ENCODE measurements at regions not wholly inside any gene's neighbourhood (a gene's known extent, or its start where the extent isn't known, plus 50 kb on each side); places are given as distances from the start of the nearest gene placed in this dataset.
"Not testable (repeated sequence)": the region's sequence is repeated elsewhere in the genome, so short reads cannot be mapped to it uniquely, and the experiment has no call there.

GRCh38 chr6:10343320-10343719 is 71.6 kb downstream of the TFAP2A start:
- no peak overlapping the region for H3K4me3 ChIP-seq
- H3K36me3 ChIP-seq: no peaks in the 10 kb centered on the region
- DNase-seq: no peak
- H3K4me1 ChIP-seq: no peaks in the 10 kb centered on the region
- no peak for TF ChIP-seq CTCF (IDR thresholded peaks at IDR 0.05)
- no peak overlapping the region for H3K27ac ChIP-seq
- intact Hi-C loops (cut with DNase I): no loop called here
- 57 to 68% methylated on average over 4 of the region's 4 CpGs for WGBS, 2 donors
- H3K27me3 ChIP-seq: peaks cover 0 to 29% (median 4%) of the 10 kb centered on the region in 7 donors
- no peak for ATAC-seq
- H3K9me3 ChIP-seq: no peaks in the 10 kb centered on the region

- no peak overlapping the region for H3K4me3 ChIP-seq
- ATAC-seq: no peak
- no peaks in the 10 kb centered on the region for H3K36me3 ChIP-seq
- no peaks in the 10 kb centered on the region for H3K9me3 ChIP-seq
- no peak for TF ChIP-seq CTCF (IDR thresholded peaks at IDR 0.05)
- no peaks in the 10 kb centered on the region for H3K4me1 ChIP-seq
- WGBS, 2 donors: 51 to 53% methylated on average over 4 of the region's 4 CpGs
- intact Hi-C loops (cut with DNase I): no loop called here
- no peak for DNase-seq
- no peak overlapping the region for H3K27ac ChIP-seq
- H3K27me3 ChIP-seq: peaks cover 0 to 29% (median 4%) of the 10 kb centered on the region in 7 donors
Observed at GRCh38 chr6:10341605-10342004, 73.3 kb downstream of the TFAP2A start.

- Histone ChIP-seq H3K4me3 (no peak overlapping the region), H3K27ac (no peak overlapping the region), H3K27me3 (peaks cover 0 to 31% (median 4%) of the 10 kb centered on the region in 7 donors), H3K9me3 (no peaks in the 10 kb centered on the region), H3K36me3 (no peaks in the 10 kb centered on the region), H3K4me1 (no peaks in the 10 kb centered on the region)
- 88 to 89% methylated on average over 16 of the region's 16 CpGs for WGBS, 2 donors
- no peak for DNase-seq
- no peak for TF ChIP-seq CTCF (IDR thresholded peaks at IDR 0.05)
- intact Hi-C loops (cut with DNase I): no loop called here
- no peak for ATAC-seq
Observed at GRCh38 chr6:10338151-10338550, 76.7 kb downstream of the TFAP2A start.

- H3K27me3 ChIP-seq: peaks cover 0 to 25% (median 2%) of the 10 kb centered on the region in 7 donors
- H3K4me3 ChIP-seq; H3K9me3 ChIP-seq; H3K27ac ChIP-seq; H3K4me1 ChIP-seq; ATAC-seq; DNase-seq; H3K36me3 ChIP-seq; intact Hi-C loops (cut with DNase I): not testable (repeated sequence)
- WGBS, 2 donors: 94 to 95% methylated on average over 22 to 27 of the region's 27 CpGs
Observed at GRCh38 chr6:10337376-10337775, 77.5 kb downstream of the TFAP2A start.

GRCh38 chr6:10332111-10332510 is 82.8 kb downstream of the TFAP2A start:
- no peaks in the 10 kb centered on the region for H3K36me3 ChIP-seq
- 86 to 89% methylated on average over 4 of the region's 4 CpGs for WGBS, 2 donors

More at GRCh38 chr6:10332111-10332510, 82.8 kb downstream of the TFAP2A start:
- DNase-seq: no peak
- intact Hi-C loops (cut with DNase I): no loop called here
- TF ChIP-seq CTCF (IDR thresholded peaks at IDR 0.05): no peak
- Histone ChIP-seq H3K9me3 (no peaks in the 10 kb centered on the region), H3K4me3 (no peak overlapping the region), H3K4me1 (no peaks in the 10 kb centered on the region), H3K27me3 (peaks cover 0 to 6% (median 0%) of the 10 kb centered on the region in 7 donors), H3K27ac (no peak overlapping the region)
- ATAC-seq: no peak
